Skeletal muscle tissue (tissue), 3 donors: ENCODE measurements at regions not wholly inside any gene's neighbourhood (a gene's known extent, or its start where the extent isn't known, plus 50 kb on each side); places are given as distances from the start of the nearest gene placed in this dataset.

Experiments
- H3K27ac ChIP-seq: one replicate; pipeline ENCODE4 v1.7.0; 2013; ENCODE audit warnings: mild to moderate bottlenecking, low read depth, low read length, inconsistent platforms
- H3K27me3 ChIP-seq, 3 donors: one replicate each; pipeline ENCODE4 v1.7.0; 2013; ENCODE audit warnings: low read length in 3 of 3; ENCODE audit not compliant: control insufficient read depth in 3 of 3, insufficient read depth in 3 of 3
- H3K36me3 ChIP-seq, 3 donors: one replicate each; pipeline ENCODE4 v1.7.0; 2013; ENCODE audit warnings: low read length in 3 of 3; ENCODE audit not compliant: control insufficient read depth in 3 of 3, insufficient read depth in 3 of 3
- H3K4me1 ChIP-seq, 3 donors: one replicate each; pipeline ENCODE4 v1.7.0; 2013; ENCODE audit warnings: low read length in 3 of 3, mild to moderate bottlenecking in 3 of 3; ENCODE audit not compliant: control insufficient read depth in 3 of 3, insufficient read depth in 3 of 3
- H3K4me3 ChIP-seq, 3 donors: one replicate each; pipeline ENCODE4 v1.7.0; 2013; ENCODE audit warnings: low read length in 3 of 3
- H3K9ac ChIP-seq, 3 donors: one replicate each; pipeline ENCODE4 v1.7.0; 2013; ENCODE audit warnings: low read length in 3 of 3, mild to moderate bottlenecking in 3 of 3, moderate library complexity in 2 of 3, low read depth in 1 of 3
- H3K9me3 ChIP-seq, 3 donors: one replicate each; pipeline ENCODE4 v1.7.0; 2013; ENCODE audit warnings: low read length in 3 of 3; ENCODE audit not compliant: control insufficient read depth in 3 of 3
- donor health status: Osteomylitis.

DNA sequence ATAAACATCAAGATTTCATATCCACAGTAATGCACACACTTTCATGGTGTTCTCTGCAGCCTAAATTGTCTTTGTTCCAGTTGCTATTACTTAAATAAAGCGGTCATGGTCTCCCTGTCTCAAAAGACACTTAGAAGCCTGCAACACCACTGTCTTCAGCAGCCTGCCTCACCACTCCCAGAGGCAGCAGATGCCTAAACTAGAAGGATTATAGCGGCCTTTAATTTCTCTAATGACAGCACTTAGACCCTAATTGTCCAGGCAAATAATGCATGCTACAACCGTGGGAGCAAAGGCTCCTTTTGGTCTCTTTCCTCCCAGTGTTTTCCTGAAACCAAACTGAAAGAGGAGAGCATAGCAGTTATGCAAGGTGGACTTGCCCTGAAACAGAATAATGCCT, 248.8 kb upstream of the SLC39A10 start:
- H3K9ac ChIP-seq, result no peak overlapping the region
- peaks cover 0 to 3% (median 0%) of the 10 kb centered on the region in 3 donors for H3K4me1 ChIP-seq
- no peaks in the 10 kb centered on the region for H3K27me3 ChIP-seq
- no peaks in the 10 kb centered on the region for H3K9me3 ChIP-seq
- H3K4me3 ChIP-seq, result no peak overlapping the region
- no peaks in the 10 kb centered on the region for H3K36me3 ChIP-seq
- H3K27ac ChIP-seq, result no peak overlapping the region

DNA sequence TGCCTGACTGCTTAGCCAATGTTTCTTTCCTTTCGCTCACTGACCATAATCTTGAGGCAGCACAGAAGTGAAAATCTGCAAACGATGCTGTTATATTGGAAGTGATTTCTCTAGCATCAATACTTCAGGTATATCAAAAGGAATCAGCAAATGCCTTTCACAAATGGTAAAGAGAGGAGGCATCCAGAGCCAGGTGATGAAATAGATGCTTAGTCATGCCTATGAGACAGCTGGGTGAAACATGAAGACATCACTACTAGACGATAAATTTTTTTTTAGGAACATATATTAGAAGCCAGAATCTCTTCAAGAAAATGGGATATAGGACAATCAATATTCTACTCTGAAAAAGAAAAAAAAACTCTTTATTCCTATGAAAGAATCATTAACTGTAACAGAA, 249.2 kb upstream of the SLC39A10 start:
- Histone ChIP-seq H3K9me3 (no peaks in the 10 kb centered on the region), H3K9ac (no peak overlapping the region), H3K36me3 (no peaks in the 10 kb centered on the region), H3K4me1 (peaks cover 0 to 3% (median 0%) of the 10 kb centered on the region in 3 donors), H3K4me3 (no peak overlapping the region), H3K27me3 (no peaks in the 10 kb centered on the region), H3K27ac (no peak overlapping the region)

GRCh38 chr2:195406886-195407603, 250.0 kb upstream of the SLC39A10 start:
- no peak overlapping the region for H3K9ac ChIP-seq
- H3K27me3 ChIP-seq, result no peaks in the 10 kb centered on the region
- no peak overlapping the region for H3K27ac ChIP-seq
- H3K36me3 ChIP-seq, result no peaks in the 10 kb centered on the region
- H3K9me3 ChIP-seq, result no peaks in the 10 kb centered on the region
- no peak overlapping the region for H3K4me3 ChIP-seq
- H3K4me1 ChIP-seq, result peaks cover 0 to 3% (median 0%) of the 10 kb centered on the region in 3 donors

DNA sequence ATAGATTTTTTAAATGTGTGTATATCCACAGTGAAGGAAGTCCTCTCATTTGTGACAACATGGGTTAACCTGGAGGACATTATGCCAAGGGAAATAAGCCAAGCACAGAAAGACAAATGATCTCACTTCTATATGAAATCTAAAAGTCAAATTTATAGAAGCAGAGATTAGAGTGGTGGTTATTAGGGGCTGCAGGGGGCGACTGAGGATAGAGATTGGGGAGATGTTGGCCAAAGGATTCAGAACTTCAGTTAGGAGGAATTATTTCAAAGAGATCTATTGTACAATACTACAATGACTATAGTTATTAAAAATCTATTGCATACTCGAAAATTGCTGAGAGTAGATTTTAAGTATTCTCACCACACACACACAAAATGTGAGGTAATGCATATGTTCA, 252.4 kb upstream of the SLC39A10 start:
- no peak overlapping the region for H3K27ac ChIP-seq
- H3K36me3 ChIP-seq, result no peaks in the 10 kb centered on the region
- no peak overlapping the region for H3K9ac ChIP-seq
- H3K27me3 ChIP-seq, result no peaks in the 10 kb centered on the region
- no peak overlapping the region for H3K4me3 ChIP-seq
- H3K4me1 ChIP-seq, result peaks cover 0 to 3% (median 0%) of the 10 kb centered on the region in 3 donors
- H3K9me3 ChIP-seq, result no peaks in the 10 kb centered on the region

- Histone ChIP-seq H3K4me3 (no peak overlapping the region), H3K9ac (no peak overlapping the region), H3K4me1 (no peaks in the 10 kb centered on the region), H3K27me3 (no peaks in the 10 kb centered on the region), H3K27ac (no peak overlapping the region), H3K9me3 (no peaks in the 10 kb centered on the region), H3K36me3 (no peaks in the 10 kb centered on the region)
These were observed 260.5 kb upstream of the SLC39A10 start for GRCh38 chr2:195396479-195396878.

DNA sequence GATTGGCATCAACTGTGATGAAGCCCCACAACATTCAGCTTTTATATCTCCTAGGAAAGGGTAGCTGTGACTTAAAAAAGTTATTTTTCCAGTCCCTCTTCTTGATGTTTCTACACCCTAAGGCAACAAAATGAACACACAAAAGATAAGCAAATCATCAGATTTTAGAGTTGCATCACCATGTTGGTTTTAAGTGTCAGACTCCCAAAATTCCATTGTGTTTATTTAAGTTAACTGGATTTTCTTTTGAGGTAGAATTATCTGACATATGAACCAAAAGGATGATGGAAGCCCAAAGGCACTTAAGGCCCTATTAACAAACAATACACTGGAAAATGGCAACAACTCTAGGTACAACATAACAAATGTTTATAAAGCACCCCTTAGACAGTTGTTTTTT, 261.7 kb upstream of the SLC39A10 start:
- Histone ChIP-seq H3K27ac (no peak overlapping the region), H3K9me3 (no peaks in the 10 kb centered on the region), H3K9ac (no peak overlapping the region), H3K36me3 (no peaks in the 10 kb centered on the region), H3K4me3 (no peak overlapping the region), H3K27me3 (no peaks in the 10 kb centered on the region), H3K4me1 (no peaks in the 10 kb centered on the region)

GRCh38 chr2:195392446-195393336, 264.3 kb upstream of the SLC39A10 start:
- no peaks in the 10 kb centered on the region for H3K27me3 ChIP-seq
- no peak overlapping the region for H3K27ac ChIP-seq
- H3K36me3 ChIP-seq, result no peaks in the 10 kb centered on the region
- H3K9me3 ChIP-seq, result no peaks in the 10 kb centered on the region
- H3K4me3 ChIP-seq, result no peak overlapping the region
- no peaks in the 10 kb centered on the region for H3K4me1 ChIP-seq
- no peak overlapping the region for H3K9ac ChIP-seq

- H3K36me3 ChIP-seq, result no peaks in the 10 kb centered on the region
- H3K27ac ChIP-seq, result no peak overlapping the region
- no peak overlapping the region for H3K4me3 ChIP-seq
- H3K9ac ChIP-seq, result no peak overlapping the region
- H3K9me3 ChIP-seq, result no peaks in the 10 kb centered on the region
- H3K4me1 ChIP-seq, result no peaks in the 10 kb centered on the region
- no peaks in the 10 kb centered on the region for H3K27me3 ChIP-seq
These were observed 266.2 kb upstream of the SLC39A10 start for GRCh38 chr2:195390686-195391321.

DNA sequence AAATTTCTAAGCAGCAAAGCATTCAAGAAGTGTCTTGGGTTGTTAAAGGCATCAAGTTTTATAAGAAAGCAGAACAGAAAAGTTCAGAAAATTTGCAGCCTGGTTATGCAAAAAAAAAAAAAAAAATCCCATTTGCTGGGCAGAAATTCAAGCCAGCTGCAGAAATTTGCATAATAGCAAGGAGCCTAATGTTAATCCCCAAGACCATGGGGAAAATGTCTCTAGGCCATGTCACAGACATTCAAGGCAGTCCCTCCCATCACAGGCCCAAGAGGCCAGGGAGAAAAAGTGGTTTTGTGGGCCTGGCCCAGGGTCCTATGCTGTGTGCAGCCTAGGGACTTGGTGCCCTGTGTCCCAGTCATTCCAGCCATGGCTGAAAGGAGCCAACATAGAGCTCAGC, 269.0 kb upstream of the SLC39A10 start:
- no peaks in the 10 kb centered on the region for H3K9me3 ChIP-seq
- H3K36me3 ChIP-seq, result no peaks in the 10 kb centered on the region
- no peak overlapping the region for H3K27ac ChIP-seq
- no peaks in the 10 kb centered on the region for H3K4me1 ChIP-seq
- no peaks in the 10 kb centered on the region for H3K27me3 ChIP-seq
- no peak overlapping the region for H3K4me3 ChIP-seq
- H3K9ac ChIP-seq, result no peak overlapping the region

DNA sequence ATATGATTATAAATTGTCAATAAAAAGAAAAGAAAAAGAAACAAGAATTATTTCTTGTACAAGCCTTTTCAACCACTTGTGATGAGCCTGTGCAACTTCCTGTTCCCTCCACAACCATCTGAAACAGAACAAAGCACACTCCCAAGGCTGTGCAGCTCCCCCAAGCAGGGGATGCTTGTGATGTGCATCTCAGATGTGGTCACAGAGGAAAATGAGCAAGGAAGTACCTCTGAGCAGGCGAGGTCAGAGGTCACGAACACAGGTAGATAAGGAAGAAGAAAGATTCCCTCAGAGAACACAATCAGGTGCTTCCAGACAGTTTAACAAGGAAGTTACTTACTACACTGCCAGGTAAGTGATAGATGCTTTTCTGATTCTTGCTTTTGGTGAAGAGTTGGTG, 274.8 kb upstream of the SLC39A10 start:
- no peaks in the 10 kb centered on the region for H3K27me3 ChIP-seq
- no peak overlapping the region for H3K9ac ChIP-seq
- no peak overlapping the region for H3K4me3 ChIP-seq
- no peaks in the 10 kb centered on the region for H3K4me1 ChIP-seq
- no peaks in the 10 kb centered on the region for H3K9me3 ChIP-seq
- no peak overlapping the region for H3K27ac ChIP-seq
- H3K36me3 ChIP-seq, result no peaks in the 10 kb centered on the region
